Epithelial cell of prostate (primary cell): ENCODE measurements at regions not wholly inside any gene's neighbourhood (a gene's known extent, or its start where the extent isn't known, plus 50 kb on each side); places are given as distances from the start of the nearest gene placed in this dataset.
"Not testable (repeated sequence)": the region's sequence is repeated elsewhere in the genome, so short reads cannot be mapped to it uniquely, and the experiment has no call there.

Experiments used
- DNase-seq: peaks from one replicate; pipeline ENCODE4 v3.0.0-alpha.2; 2011; ENCODE audit warnings: low read depth, low spot score
- H3K27ac ChIP-seq: fragments of 450-650 bp; 2 replicates; pipeline ENCODE4 v1.5.1; 2017; ENCODE audit warnings: mild to moderate bottlenecking

- no peak overlapping the region for H3K27ac ChIP-seq
- no peak for DNase-seq
Measured at GRCh38 chr4:181849472-181849871, 393.7 kb upstream of the TENM3 start.

- peak overlapping the region; percentile 19 for H3K27ac ChIP-seq
- DNase-seq = peak; percentile 74
Measured at GRCh38 chr4:181853881-181854511, 389.2 kb upstream of the TENM3 start.

- DNase-seq = no peak
- H3K27ac ChIP-seq = no peak overlapping the region
Measured at GRCh38 chr4:181855307-181855706, 387.9 kb upstream of the TENM3 start.

- DNase-seq, H3K27ac ChIP-seq: not testable (repeated sequence)
Measured at GRCh38 chr4:181857471-181857870, 385.7 kb upstream of the TENM3 start.

GRCh38 chr4:181858741-181859140 is 384.5 kb upstream of the TENM3 start:
- no peak for DNase-seq
- no peak overlapping the region for H3K27ac ChIP-seq

GRCh38 chr4:181859439-181859838 is 383.8 kb upstream of the TENM3 start:
- no peak overlapping the region for H3K27ac ChIP-seq
- DNase-seq = no peak

GRCh38 chr4:181860157-181860556 is 383.0 kb upstream of the TENM3 start:
- H3K27ac ChIP-seq = no peak overlapping the region
- no peak for DNase-seq

GRCh38 chr4:181860668-181861067 is 382.5 kb upstream of the TENM3 start:
- H3K27ac ChIP-seq = no peak overlapping the region
- no peak for DNase-seq

GRCh38 chr4:181863856-181864255 is 379.3 kb upstream of the TENM3 start:
- DNase-seq = no peak
- no peak overlapping the region for H3K27ac ChIP-seq

- no peak for DNase-seq
- H3K27ac ChIP-seq = no peak overlapping the region
Measured at GRCh38 chr4:181870326-181870725, 372.9 kb upstream of the TENM3 start.

GRCh38 chr4:181874602-181875001 is 368.6 kb upstream of the TENM3 start:
- DNase-seq = no peak
- H3K27ac ChIP-seq = no peak overlapping the region

- no peak overlapping the region for H3K27ac ChIP-seq
- DNase-seq = peak; percentile 58
Measured at GRCh38 chr4:181877329-181877848, 365.8 kb upstream of the TENM3 start.

- no peak for DNase-seq
Measured at GRCh38 chr4:181890031-181890430, 353.2 kb upstream of the TENM3 start.

GRCh38 chr4:181890911-181891310 is 352.3 kb upstream of the TENM3 start:
- no peak for DNase-seq
- no peak overlapping the region for H3K27ac ChIP-seq

More at GRCh38 chr4:181890031-181890430, 353.2 kb upstream of the TENM3 start:
- H3K27ac ChIP-seq = no peak overlapping the region

GRCh38 chr4:181896614-181897013 is 346.6 kb upstream of the TENM3 start:
- H3K27ac ChIP-seq = no peak overlapping the region
- no peak for DNase-seq

- H3K27ac ChIP-seq = no peak overlapping the region
- peak; percentile 24 for DNase-seq
Measured at GRCh38 chr4:181897935-181898334, 345.3 kb upstream of the TENM3 start.

GRCh38 chr4:181902404-181902803 is 340.8 kb upstream of the TENM3 start:
- not testable (repeated sequence) for DNase-seq, H3K27ac ChIP-seq

- no peak for DNase-seq
- H3K27ac ChIP-seq = no peak overlapping the region
Measured at GRCh38 chr4:181905708-181906107, 337.5 kb upstream of the TENM3 start.

GRCh38 chr4:181908168-181908567 is 335.0 kb upstream of the TENM3 start:
- no peak overlapping the region for H3K27ac ChIP-seq
- no peak for DNase-seq

- H3K27ac ChIP-seq = no peak overlapping the region
- DNase-seq = no peak
Measured at GRCh38 chr4:181909368-181909767, 333.8 kb upstream of the TENM3 start.

GRCh38 chr4:181911420-181911819 is 331.8 kb upstream of the TENM3 start:
- no peak for DNase-seq
- no peak overlapping the region for H3K27ac ChIP-seq

GRCh38 chr4:181933471-181933870 is 309.7 kb upstream of the TENM3 start:
- no peak for DNase-seq
- no peak overlapping the region for H3K27ac ChIP-seq
